Left cardiac atrium (tissue), 4 donors: ENCODE measurements at regions not wholly inside any gene's neighbourhood (a gene's known extent, or its start where the extent isn't known, plus 50 kb on each side); places are given as distances from the start of the nearest gene placed in this dataset.

Experiments used
- ATAC-seq, 2 donors: fragments of 200-7000 bp; cut with Tn5 transposase; one replicate each; pipeline ENCODE4 v1.9.1; 2020; ENCODE audit warnings: mild to moderate bottlenecking in 2 of 2, moderate library complexity in 2 of 2
- DNase-seq: peaks from one replicate; pipeline ENCODE4 v3.0.0-alpha.2; 2020
- intact Hi-C, 2 donors: fragments of 100-400 bp; cut with DNase I; formaldehyde crosslinking; loops; one replicate each; pipeline versions ENCODE4 v1.14.1 to v1.15.1; 2022 to 2023
- donor health status: DM: no; HTN: yes; CAD: no.
- donor health status: DM: no; HTN: yes; CAD: no; lungs with severe emphysema.
- donor health status: DM: yes; HTN: yes; CAD: no.
- donor health status: Dilated cardiomyopathy.

GRCh38 chr6:139545206-139546105, 171.0 kb upstream of the CITED2 start:
- no peak for DNase-seq
- ATAC-seq = no peak
- intact Hi-C loops = no loop called here

DNA sequence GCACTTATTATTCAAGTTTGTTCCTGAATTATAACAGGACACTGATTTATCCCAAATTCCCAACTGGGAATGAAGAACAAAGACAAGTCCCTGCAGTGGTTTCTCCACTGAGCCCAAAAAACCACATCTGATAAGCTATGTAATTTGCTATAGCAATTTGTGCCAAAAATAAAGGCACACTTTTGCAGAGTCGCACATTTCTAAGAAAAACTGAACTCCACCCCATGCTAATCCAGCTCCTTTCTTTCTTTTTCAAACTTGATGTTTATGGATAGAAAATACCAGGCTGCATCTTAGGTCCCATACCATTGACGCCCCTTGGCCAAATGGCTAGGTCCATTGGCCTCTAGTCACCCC, 170.2 kb upstream of the CITED2 start:
- intact Hi-C loops = no loop called here
- DNase-seq = no peak
- no peak for ATAC-seq

DNA sequence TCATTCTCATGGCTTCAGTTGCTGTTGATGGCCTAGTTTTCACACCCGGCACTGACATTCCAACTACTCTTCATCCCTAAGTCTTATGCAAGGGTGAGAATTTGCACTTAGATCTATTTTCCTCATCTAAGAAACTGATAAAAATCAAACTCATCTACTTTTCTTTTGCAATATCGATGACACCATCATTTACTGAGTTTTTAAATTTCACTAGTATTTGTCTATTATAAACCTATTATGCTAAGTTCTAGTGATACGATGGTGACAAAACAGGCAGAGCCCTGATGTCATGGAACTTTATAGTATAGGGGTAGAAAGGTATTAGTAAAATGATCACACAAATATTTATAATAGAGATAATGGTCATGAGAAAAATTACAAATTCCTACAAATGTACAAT, 167.9 kb upstream of the CITED2 start:
- intact Hi-C loops = no loop called here
- DNase-seq (no peak), ATAC-seq (no peak)

- intact Hi-C loops = no loop called here
- DNase-seq (no peak), ATAC-seq (no peak)
Measured at GRCh38 chr6:139540894-139541293, 166.4 kb upstream of the CITED2 start.

DNA sequence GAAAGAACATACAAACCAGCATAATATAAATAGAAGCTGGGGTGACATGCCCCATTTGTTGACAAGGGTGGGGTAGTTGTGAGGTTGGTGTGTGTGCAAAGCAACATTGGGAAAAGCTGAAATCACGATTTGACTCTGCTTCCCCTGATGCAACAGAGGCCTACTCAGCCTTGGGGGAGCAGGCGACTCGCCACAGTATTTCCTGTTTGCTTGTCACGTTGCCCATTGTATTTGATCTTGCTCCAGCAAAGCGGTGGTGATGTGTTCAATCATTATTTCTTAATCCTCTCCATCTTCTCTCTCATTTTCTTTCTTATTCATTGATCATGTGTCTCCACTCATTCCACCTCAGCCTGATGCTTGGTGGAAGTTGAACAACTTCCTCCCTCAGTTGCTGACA, 165.8 kb upstream of the CITED2 start:
- intact Hi-C loops = no loop called here
- peak in 1 of 2 donors; percentile 39 for ATAC-seq
- DNase-seq = no peak

DNA sequence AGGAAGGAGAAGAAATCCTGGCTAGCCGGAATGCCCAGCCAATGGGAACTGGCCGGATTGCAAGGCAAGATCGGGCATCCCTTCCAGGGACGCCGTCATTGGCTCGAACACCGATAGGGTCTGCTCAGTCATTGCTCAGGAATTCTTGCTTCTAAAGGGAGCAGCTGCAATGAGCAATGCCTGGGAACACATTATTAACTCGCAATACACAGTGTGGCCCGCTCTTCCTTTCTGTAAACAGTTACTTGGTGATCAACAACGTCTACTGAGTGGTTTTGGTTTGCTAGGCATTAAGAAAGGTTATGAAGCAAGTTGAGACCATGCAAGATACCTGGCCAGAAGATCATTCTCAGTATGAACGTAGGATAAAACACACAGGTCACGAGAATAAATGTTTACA, 165.4 kb upstream of the CITED2 start:
- peak; percentile 86 to 96 for ATAC-seq
- intact Hi-C loops = no loop called here

GRCh38 chr6:139538366-139538765, 163.9 kb upstream of the CITED2 start:
- intact Hi-C loops = no loop called here
- no peak for DNase-seq
- no peak for ATAC-seq

More for the DNA sequence above, 165.4 kb upstream of the CITED2 start:
- DNase-seq = peak; percentile 65

DNA sequence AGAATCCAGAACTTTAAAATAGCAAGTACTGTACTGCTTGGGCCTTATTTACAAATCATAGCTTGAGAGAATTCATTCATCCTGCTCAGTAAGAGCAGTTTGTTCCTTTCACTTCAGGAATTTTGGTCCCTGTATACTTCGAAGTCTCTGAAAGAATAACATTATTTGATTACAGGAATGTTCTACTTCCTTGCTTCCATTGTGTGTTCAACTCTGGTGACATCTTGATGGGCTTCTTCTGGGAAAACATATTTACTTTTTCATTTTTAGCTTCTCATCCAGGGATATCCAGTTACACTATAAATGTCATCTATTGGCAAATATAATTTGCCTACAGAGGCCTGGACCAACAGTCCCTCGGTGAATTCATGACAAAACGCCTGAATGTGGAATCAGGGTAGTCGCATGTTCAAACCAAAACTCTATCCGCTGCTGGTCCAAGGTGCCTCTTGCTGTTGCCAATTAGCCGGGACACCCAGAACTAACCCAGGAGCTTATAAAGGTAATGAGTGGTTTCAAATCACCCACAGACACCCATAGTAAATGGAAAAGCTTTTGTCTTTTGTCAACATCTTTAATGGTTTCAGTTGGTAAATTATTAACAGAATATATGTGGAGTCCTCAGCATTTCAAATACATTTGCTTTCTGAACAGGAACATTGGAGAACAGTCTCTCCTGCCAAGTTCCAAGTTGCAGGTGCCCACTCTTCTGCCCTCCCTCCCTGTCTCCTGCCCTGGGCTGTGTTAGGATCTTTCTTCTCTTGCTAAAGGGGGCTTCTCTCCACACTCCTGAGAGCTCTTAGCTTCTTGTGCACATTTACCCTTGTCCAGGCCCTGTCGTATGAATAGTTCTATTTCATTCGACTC, 162.5 kb upstream of the CITED2 start:
- intact Hi-C loops = no loop called here
- DNase-seq (no peak), ATAC-seq (no peak)

DNA sequence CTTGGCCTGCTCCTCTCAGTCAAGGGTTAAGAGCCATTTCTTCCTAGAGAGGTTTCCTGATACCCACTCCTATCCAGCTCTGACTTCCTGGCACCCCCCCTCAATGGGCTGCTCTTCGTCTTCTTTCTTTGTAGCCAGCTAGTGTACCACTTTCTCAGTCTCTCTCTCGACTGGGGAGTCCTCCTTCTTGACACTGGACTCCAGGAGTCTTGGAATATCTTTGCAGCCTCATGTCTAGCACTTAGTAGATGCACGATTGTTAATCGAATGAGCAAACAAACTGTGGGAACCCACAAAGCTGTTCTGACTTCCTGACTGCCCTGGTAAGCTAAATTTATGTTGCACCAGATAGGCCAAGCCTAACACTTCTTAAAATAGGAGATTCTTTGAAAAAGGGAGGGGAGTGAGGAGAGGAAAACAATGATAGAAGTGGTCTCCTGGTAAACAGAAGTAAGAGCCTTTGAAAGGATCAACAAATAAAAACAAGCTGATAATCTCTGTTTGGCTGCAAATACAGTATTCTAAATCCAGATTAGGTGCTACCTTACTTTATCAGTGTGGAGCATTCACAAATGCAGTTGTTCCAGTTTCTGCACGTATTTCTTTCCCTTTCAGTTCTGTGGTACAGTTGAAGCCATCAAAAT, 160.1 kb upstream of the CITED2 start:
- ATAC-seq = peak; percentile 22 to 38
- DNase-seq = no peak
- intact Hi-C loops = no loop called here

GRCh38 chr6:139533573-139534471, 159.4 kb upstream of the CITED2 start:
- intact Hi-C loops = no loop called here
- ATAC-seq (peak; percentile 63 to 83), DNase-seq (no peak)

- ATAC-seq (no peak), DNase-seq (no peak)
- intact Hi-C loops = no loop called here
Measured at GRCh38 chr6:139533171-139533570, 158.7 kb upstream of the CITED2 start.

GRCh38 chr6:139531148-139532115, 157.0 kb upstream of the CITED2 start:
- no peak for ATAC-seq
- DNase-seq = no peak
- intact Hi-C loops = no loop called here

GRCh38 chr6:139530561-139530960, 156.1 kb upstream of the CITED2 start:
- ATAC-seq = no peak
- no peak for DNase-seq
- intact Hi-C loops = no loop called here

DNA sequence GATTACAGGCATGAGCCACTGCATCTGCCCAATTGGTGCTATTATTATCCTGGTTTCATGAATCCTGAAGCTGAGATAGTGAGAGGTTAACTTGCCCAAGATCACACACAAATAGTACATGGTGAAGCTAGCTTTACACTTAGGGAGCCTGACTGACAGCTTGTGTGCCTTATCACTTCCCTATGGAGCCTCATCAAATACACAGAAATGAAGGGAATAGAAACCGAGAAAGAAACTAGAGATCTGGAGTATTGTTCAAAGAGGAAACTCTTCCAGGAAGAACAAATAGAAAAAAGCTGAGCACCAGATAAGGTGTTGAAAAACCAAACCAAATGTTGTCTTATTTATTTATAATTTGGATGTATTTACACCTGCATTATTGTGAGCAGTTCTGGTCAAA, 155.0 kb upstream of the CITED2 start:
- DNase-seq (no peak), ATAC-seq (no peak)
- intact Hi-C loops = no loop called here

- DNase-seq = no peak
- ATAC-seq = no peak
- intact Hi-C loops = no loop called here
Measured at GRCh38 chr6:139528471-139528870, 154.0 kb upstream of the CITED2 start.

DNA sequence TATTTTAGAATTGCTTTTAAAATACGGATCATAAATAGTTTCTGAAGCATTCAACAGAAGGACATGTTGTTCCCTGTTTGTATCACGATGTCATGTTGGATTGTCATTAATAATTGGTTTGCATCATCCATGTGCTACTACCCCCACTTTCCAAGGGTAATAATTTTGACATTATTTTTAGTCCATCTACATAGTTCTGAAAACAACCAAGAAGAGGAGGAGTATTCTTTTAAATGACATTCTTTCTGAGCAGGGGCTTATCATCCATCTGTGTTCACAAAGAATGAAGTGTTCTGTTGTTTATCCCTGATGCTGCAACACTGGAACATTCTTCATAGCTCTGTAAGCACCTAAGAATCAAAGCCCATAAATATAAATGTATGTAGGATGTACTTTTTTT, 151.0 kb upstream of the CITED2 start:
- no peak for ATAC-seq
- no peak for DNase-seq
- intact Hi-C loops = no loop called here

DNA sequence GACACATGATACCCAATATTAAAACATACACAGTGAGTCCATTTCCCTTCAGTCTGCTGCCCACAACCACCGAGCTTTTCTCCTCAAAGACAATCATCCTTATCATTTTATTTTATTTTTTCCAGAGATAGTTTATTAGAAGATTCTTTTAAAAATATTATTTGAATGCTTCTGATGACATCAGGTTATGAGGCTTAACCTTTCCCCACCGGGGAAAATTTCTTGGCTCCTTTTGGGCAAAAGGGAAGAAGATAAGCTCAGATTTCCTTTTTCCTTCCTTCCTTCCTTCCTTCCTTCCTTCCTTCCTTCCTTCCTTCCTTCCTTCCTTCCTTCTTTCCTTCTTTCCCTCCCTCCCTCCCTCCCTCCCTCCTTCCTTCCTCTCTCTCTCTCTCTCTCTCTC, 149.5 kb upstream of the CITED2 start:
- intact Hi-C loops = no loop called here
- no peak for ATAC-seq
- DNase-seq = no peak
